Type B pancreatic cell (in vitro differentiated cells): ENCODE measurements at regions not wholly inside any gene's neighbourhood (a gene's known extent, or its start where the extent isn't known, plus 50 kb on each side); places are given as distances from the start of the nearest gene placed in this dataset.
"Not testable (repeated sequence)": the region's sequence is repeated elsewhere in the genome, so short reads cannot be mapped to it uniquely, and the experiment has no call there.

ENCODE experiments used
- DNase-seq: peaks from one replicate; pipeline ENCODE4 v3.0.0; 2021; ENCODE audit warnings: mixed read lengths; ENCODE audit not compliant: unreplicated experiment; ENCODE audit errors: extremely low spot score
- H3K27ac Mint-ChIP-seq: 2 replicates; pipeline ENCODE4 v1.8.0; 2021; ENCODE audit warnings: mild to moderate bottlenecking, mixed read lengths
- H3K27me3 Mint-ChIP-seq: 2 replicates; pipeline ENCODE4 v1.8.0; 2021; ENCODE audit warnings: mixed read lengths
- H3K36me3 Mint-ChIP-seq: 2 replicates; pipeline ENCODE4 v1.8.0; 2021; ENCODE audit warnings: mixed read lengths
- H3K4me1 Mint-ChIP-seq: one replicate; pipeline ENCODE4 v1.8.0; 2021; ENCODE audit warnings: mixed read lengths; ENCODE audit not compliant: unreplicated experiment
- H3K4me3 Mint-ChIP-seq: 2 replicates; pipeline ENCODE4 v1.8.0; 2021; ENCODE audit warnings: mild to moderate bottlenecking, mixed read lengths
- H3K9me3 Mint-ChIP-seq: 2 replicates; pipeline ENCODE4 v1.8.0; 2021; ENCODE audit warnings: mixed read lengths
- TF ChIP-seq, protein P1 (sequence below): fragments of 200-600 bp; sonication (generic); conservative IDR thresholded peaks from 2 replicates; pipeline ENCODE4 v1.5.0; 2021; ENCODE audit warnings: antibody characterized with exemption, mild to moderate bottlenecking

GRCh38 chr16:22436823-22437652 is 62.6 kb upstream of the CDR2 start:
- peak overlapping the region; percentile 97 for H3K27ac Mint-ChIP-seq

DNA sequence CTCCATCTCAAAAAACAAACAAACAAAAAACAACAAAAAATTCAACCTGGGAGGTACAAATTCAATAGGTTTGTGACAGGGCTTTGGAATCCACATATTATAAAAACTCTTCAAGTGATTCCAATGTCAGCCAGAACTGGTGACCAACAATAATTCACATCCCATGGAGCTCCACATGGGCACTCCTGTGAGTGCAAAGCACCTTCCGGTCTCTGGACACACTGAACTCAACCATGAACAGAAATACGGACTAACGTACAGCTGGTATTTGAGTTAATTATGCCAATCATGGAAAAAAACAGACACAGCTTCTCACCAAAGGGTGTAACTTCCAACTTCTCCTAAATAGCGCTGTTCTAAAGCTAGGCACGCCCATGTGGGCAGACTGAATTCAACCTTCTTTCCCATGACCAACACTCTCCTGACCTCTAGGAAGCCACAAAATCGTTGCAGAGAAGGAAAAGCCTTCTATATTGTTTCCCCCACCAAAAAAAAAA is 62.0 kb upstream of the CDR2 start:
- not testable (repeated sequence) for H3K36me3 Mint-ChIP-seq, H3K4me1 Mint-ChIP-seq, H3K27me3 Mint-ChIP-seq, H3K9me3 Mint-ChIP-seq, DNase-seq
- Mint-ChIP-seq H3K27ac (peak overlapping the region; percentile 97), H3K4me3 (peak overlapping the region; percentile 99)

More at GRCh38 chr16:22436823-22437652, 62.6 kb upstream of the CDR2 start:
- H3K27me3 Mint-ChIP-seq, H3K9me3 Mint-ChIP-seq, H3K4me1 Mint-ChIP-seq, H3K36me3 Mint-ChIP-seq: not testable (repeated sequence)
- peak; percentile 84 for DNase-seq
- H3K4me3 Mint-ChIP-seq, result peak overlapping the region; percentile 99

DNA sequence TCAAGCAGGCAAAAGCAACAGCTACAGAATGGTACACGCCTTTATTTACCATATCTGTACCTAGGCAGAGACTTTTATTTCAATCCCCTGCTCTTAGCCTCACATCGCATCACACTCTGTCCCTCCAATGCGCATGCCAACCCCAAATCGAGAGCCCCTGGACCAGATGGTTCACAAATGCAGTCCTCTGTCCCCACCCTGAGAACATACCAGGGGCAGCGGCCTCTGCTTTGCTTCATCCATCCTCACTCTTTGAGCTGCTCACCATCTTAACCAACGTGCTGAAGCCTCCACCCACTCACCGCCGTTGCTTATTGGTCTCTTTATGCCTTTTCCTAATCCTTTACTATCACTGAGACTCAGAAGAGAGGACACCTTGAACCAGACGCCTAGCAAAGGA is 56.9 kb upstream of the CDR2 start:
- not testable (repeated sequence) for H3K27me3 Mint-ChIP-seq, H3K4me1 Mint-ChIP-seq, H3K27ac Mint-ChIP-seq, H3K9me3 Mint-ChIP-seq, H3K36me3 Mint-ChIP-seq, H3K4me3 Mint-ChIP-seq
- peak; percentile 34 for DNase-seq

DNA sequence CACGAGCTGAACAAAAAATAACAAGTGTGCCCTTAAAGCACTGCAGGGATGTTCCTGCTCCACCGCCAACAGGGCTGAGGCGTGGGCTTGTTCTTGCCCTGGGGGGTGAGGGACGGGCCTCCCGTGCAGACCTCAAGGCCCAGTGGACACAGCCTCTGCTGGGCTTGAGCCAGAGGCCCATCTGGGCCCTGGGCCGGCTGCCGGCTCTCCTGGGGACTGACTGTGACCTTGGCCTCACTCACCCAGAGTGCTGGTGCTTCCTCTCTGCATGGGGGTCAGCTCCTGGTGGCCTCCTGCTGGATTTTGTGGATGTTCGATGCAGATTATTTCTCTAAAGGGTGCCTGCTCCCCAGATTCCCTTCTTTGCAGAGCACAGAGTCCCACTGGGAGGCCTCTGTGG is 54.2 kb upstream of the CDR2 start:
- Mint-ChIP-seq H3K36me3 (peaks cover 9% of the 10 kb centered on the region), H3K9me3 (no peaks in the 10 kb centered on the region), H3K27ac (no peak overlapping the region), H3K4me1 (no peaks in the 10 kb centered on the region), H3K27me3 (no peaks in the 10 kb centered on the region), H3K4me3 (no peak overlapping the region)
- DNase-seq, result peak; percentile 54
- TF ChIP-seq, protein P1, sequence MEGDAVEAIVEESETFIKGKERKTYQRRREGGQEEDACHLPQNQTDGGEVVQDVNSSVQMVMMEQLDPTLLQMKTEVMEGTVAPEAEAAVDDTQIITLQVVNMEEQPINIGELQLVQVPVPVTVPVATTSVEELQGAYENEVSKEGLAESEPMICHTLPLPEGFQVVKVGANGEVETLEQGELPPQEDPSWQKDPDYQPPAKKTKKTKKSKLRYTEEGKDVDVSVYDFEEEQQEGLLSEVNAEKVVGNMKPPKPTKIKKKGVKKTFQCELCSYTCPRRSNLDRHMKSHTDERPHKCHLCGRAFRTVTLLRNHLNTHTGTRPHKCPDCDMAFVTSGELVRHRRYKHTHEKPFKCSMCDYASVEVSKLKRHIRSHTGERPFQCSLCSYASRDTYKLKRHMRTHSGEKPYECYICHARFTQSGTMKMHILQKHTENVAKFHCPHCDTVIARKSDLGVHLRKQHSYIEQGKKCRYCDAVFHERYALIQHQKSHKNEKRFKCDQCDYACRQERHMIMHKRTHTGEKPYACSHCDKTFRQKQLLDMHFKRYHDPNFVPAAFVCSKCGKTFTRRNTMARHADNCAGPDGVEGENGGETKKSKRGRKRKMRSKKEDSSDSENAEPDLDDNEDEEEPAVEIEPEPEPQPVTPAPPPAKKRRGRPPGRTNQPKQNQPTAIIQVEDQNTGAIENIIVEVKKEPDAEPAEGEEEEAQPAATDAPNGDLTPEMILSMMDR, result no peak

GRCh38 chr16:22427556-22427955 is 53.1 kb upstream of the CDR2 start:
- H3K4me1 Mint-ChIP-seq, result no peaks in the 10 kb centered on the region
- H3K27me3 Mint-ChIP-seq, result no peaks in the 10 kb centered on the region
- H3K36me3 Mint-ChIP-seq, result peaks cover 11% of the 10 kb centered on the region
- H3K4me3 Mint-ChIP-seq, result no peak overlapping the region
- H3K27ac Mint-ChIP-seq, result no peak overlapping the region
- H3K9me3 Mint-ChIP-seq, result no peaks in the 10 kb centered on the region
- TF ChIP-seq, protein P1, result no peak
- DNase-seq, result no peak

GRCh38 chr16:22425847-22426246 is 51.4 kb upstream of the CDR2 start:
- H3K9me3 Mint-ChIP-seq, result no peaks in the 10 kb centered on the region
- H3K4me1 Mint-ChIP-seq, result no peaks in the 10 kb centered on the region
- no peaks in the 10 kb centered on the region for H3K27me3 Mint-ChIP-seq
- H3K4me3 Mint-ChIP-seq, result no peak overlapping the region
- TF ChIP-seq, protein P1, result no peak
- no peak for DNase-seq
- H3K27ac Mint-ChIP-seq, result no peak overlapping the region
- H3K36me3 Mint-ChIP-seq, result peaks cover 19% of the 10 kb centered on the region

GRCh38 chr16:22425036-22425801 is 50.8 kb upstream of the CDR2 start:
- Mint-ChIP-seq H3K4me1 (no peaks in the 10 kb centered on the region), H3K36me3 (peaks cover 19% of the 10 kb centered on the region), H3K4me3 (no peak overlapping the region), H3K27ac (no peak overlapping the region), H3K9me3 (no peaks in the 10 kb centered on the region), H3K27me3 (no peaks in the 10 kb centered on the region)
- TF ChIP-seq, protein P1, result no peak
- DNase-seq, result no peak
